Astrocyte of the spinal cord (primary cell): ENCODE measurements at regions not wholly inside any gene's neighbourhood (a gene's known extent, or its start where the extent isn't known, plus 50 kb on each side); places are given as distances from the start of the nearest gene placed in this dataset.

ENCODE experiments used
- DNase-seq: peaks from one replicate; pipeline ENCODE4 v3.0.0; 2011; ENCODE audit warnings: low read depth, low spot score
- H3K4me3 ChIP-seq: 2 replicates; pipeline ENCODE4 v1.5.1; 2011; ENCODE audit warnings: low read depth, mild to moderate bottlenecking, low read length, moderate library complexity
- in situ Hi-C: cut with HindIII; loops from 2 replicates; pipeline ENCODE4 v1.10.0; 2017; ENCODE audit warnings: low sequenced_read_pairs
- TF ChIP-seq, protein P1 (sequence below): IDR thresholded peaks from 2 replicates; pipeline ENCODE4 v1.5.1; 2012; ENCODE audit warnings: low read depth, mild to moderate bottlenecking, low read length, inconsistent platforms

GRCh38 chr5:173441053-173441628 lies 112.9 kb upstream of the STC2 start:
- in situ Hi-C loops, result no loop called here
- no peak overlapping the region for H3K4me3 ChIP-seq
- no peak for DNase-seq
- TF ChIP-seq, protein P1, sequence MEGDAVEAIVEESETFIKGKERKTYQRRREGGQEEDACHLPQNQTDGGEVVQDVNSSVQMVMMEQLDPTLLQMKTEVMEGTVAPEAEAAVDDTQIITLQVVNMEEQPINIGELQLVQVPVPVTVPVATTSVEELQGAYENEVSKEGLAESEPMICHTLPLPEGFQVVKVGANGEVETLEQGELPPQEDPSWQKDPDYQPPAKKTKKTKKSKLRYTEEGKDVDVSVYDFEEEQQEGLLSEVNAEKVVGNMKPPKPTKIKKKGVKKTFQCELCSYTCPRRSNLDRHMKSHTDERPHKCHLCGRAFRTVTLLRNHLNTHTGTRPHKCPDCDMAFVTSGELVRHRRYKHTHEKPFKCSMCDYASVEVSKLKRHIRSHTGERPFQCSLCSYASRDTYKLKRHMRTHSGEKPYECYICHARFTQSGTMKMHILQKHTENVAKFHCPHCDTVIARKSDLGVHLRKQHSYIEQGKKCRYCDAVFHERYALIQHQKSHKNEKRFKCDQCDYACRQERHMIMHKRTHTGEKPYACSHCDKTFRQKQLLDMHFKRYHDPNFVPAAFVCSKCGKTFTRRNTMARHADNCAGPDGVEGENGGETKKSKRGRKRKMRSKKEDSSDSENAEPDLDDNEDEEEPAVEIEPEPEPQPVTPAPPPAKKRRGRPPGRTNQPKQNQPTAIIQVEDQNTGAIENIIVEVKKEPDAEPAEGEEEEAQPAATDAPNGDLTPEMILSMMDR, result no peak

DNA sequence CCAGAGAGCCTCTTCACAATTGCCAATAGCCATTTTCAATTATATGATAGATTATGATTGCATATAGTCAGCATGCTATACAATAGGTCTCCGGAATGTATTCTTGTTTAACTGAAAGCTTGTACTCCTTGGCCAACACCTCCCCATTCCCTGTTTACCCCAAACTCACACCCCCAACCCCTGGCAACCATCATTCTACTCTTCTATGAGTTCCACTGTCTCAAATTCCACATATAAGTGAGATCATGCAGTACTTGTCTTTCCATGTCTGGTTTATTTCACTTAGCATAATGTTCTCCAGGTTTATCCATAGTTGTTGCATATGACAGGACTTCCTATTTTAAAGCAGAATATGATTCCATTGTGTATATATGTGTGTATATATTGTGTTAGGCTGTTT lies 110.7 kb upstream of the STC2 start:
- no peak overlapping the region for H3K4me3 ChIP-seq
- no peak for DNase-seq
- TF ChIP-seq, protein P1, result no peak
- in situ Hi-C loops, result no loop called here

GRCh38 chr5:173435447-173435846 lies 107.2 kb upstream of the STC2 start:
- in situ Hi-C loops, result no loop called here
- DNase-seq, result peak; percentile 30
- TF ChIP-seq, protein P1, result no peak
- no peak overlapping the region for H3K4me3 ChIP-seq

- TF ChIP-seq, protein P1, result no peak
- DNase-seq, result no peak
- H3K4me3 ChIP-seq, result no peak overlapping the region
- in situ Hi-C loops, result no loop called here
Measured at GRCh38 chr5:173434270-173434669, 106.1 kb upstream of the STC2 start.

GRCh38 chr5:173430394-173430793 lies 102.2 kb upstream of the STC2 start:
- DNase-seq, result no peak
- in situ Hi-C loops, result no loop called here
- H3K4me3 ChIP-seq, result no peak overlapping the region
- TF ChIP-seq, protein P1, result no peak

DNA sequence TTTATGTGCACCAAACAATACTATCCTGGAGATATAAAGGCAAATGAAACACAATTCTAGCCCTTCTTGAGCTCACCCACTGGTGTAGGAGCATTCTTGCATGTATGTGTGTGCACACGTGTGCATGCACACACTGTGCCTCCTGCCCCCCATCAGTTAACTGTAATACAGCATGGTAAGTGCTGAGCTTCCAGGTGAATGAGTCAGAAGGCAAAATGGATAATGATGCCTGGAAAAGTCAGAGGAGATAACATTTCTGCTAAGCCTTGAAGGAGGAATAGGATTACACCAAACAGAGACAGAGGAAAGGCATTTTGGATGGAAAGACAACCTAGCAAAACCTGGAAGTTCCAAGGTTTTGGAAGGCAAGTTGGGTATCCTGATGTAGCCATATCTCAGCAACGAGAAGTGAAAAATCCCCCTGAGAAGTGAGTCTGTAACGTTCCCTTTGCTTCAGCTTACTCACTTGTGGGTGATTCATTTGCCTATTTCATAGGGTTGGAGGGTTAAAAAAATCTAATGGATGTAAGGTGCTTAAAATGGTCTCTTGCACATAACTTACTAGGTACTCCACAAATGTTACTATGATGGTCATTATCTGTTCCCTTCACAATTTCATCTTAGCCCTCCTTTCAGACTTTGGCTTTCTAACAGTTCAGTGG lies 101.4 kb upstream of the STC2 start:
- TF ChIP-seq, protein P1, result no peak
- in situ Hi-C loops, result no loop called here
- H3K4me3 ChIP-seq, result no peak overlapping the region
- DNase-seq, result peak; percentile 26
